ENCODE measurements at regions not wholly inside any gene's neighbourhood (a gene's known extent, or its start where the extent isn't known, plus 50 kb on each side); places are given as distances from the start of the nearest gene placed in this dataset.

DNA sequence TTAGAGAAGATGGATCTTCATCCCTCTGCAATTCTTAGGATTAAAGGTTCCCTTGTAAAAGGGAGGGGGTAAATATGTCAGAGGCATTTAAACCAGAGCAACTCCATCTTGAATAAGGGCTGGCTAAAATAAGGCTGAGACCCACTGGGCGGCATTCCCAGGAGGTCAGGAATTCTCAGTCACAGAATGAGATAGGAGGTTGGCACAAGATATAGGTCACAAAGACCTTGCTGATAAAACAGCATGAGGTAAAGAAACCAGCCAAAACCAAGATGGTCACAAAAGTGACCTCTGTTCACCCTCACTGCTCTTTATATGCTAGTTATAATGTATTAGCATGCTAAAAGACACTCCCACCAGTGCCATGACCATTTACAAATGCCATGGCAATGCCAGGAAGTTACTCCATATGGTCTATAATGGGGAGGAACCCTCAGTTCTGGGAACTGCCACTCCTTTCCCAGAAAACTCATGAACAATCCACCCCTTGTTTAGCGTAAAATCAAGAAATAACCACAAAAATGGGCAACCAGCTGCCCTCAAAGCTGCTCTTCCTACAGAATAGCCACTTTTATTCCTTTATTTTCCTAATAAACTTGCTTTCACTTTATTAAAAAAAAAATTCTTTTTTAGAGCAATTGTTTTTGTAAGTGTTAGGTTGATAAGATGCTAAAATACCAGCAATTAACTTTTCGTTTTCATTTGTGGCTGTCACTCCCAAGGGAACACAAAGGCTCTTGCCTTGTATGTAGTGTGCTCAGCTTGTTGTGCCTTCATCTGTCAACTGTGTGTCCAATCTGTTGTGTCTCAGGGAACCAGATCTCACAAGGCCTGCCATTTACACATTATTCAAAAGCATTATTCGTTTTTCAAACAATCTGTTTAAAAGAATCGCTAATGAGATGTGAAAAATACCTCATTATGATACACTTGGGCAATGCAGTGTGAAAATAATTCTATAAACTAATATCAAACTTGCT, 205.2 kb upstream of the RGPD4 start:
- DNase-seq (ENCODE audit: low spot score) (no peak), ATAC-seq (no peak)
- no peaks in the 10 kb centered on the region for H3K27me3 ChIP-seq (ENCODE audit: insufficient read depth)
- Mint-ChIP-seq H3K4me1 (no peaks in the 10 kb centered on the region), H3K36me3 (ENCODE audit: low read depth) (peaks cover 17% of the 10 kb centered on the region), H3K9me3 (peaks cover 62% of the 10 kb centered on the region), H3K27me3 (ENCODE audit: insufficient read depth, low read depth, poor library complexity) (peaks cover 1% of the 10 kb centered on the region), H3K27ac (no peak overlapping the region), H3K4me3 (no peak overlapping the region)
- H4K20me1 ChIP-seq (replicated peaks; ENCODE audit: insufficient read depth), result no peaks in the 10 kb centered on the region
- 0 out of 2 replicates have a peak, but pooled peaks cover 6% of the 10 kb centered on the region for H3K9me2 ChIP-seq (ENCODE audit: insufficient read depth)
- TF ChIP-seq JUNB (IDR thresholded peaks at IDR 0.05; ENCODE audit: unreplicated experiment) (no peak), NANOG (IDR thresholded peaks at IDR 0.05; ENCODE audit: borderline replicate concordance) (no peak), EZH2 (IDR thresholded peaks at IDR 0.05; ENCODE audit: low read depth, unreplicated experiment) (no peak), STAT1 (IDR thresholded peaks at IDR 0.05; ENCODE audit: unreplicated experiment) (no peak), POLR2AphosphoS5 (IDR thresholded peaks at IDR 0.05; ENCODE audit: low read depth) (no peak), ZNF114 (CRISPR knock-in tag; IDR thresholded peaks at IDR 0.05) (no peak), EZH2phosphoT487 (IDR thresholded peaks at IDR 0.05; ENCODE audit: unreplicated experiment) (no peak), CREB1 (CRISPR knock-in tag; IDR thresholded peaks at IDR 0.05; ENCODE audit: low read depth) (no peak), ZNF331 (CRISPR knock-in tag; IDR thresholded peaks at IDR 0.05; ENCODE audit: low read depth) (no peak)
- TF ChIP-seq, protein P1, sequence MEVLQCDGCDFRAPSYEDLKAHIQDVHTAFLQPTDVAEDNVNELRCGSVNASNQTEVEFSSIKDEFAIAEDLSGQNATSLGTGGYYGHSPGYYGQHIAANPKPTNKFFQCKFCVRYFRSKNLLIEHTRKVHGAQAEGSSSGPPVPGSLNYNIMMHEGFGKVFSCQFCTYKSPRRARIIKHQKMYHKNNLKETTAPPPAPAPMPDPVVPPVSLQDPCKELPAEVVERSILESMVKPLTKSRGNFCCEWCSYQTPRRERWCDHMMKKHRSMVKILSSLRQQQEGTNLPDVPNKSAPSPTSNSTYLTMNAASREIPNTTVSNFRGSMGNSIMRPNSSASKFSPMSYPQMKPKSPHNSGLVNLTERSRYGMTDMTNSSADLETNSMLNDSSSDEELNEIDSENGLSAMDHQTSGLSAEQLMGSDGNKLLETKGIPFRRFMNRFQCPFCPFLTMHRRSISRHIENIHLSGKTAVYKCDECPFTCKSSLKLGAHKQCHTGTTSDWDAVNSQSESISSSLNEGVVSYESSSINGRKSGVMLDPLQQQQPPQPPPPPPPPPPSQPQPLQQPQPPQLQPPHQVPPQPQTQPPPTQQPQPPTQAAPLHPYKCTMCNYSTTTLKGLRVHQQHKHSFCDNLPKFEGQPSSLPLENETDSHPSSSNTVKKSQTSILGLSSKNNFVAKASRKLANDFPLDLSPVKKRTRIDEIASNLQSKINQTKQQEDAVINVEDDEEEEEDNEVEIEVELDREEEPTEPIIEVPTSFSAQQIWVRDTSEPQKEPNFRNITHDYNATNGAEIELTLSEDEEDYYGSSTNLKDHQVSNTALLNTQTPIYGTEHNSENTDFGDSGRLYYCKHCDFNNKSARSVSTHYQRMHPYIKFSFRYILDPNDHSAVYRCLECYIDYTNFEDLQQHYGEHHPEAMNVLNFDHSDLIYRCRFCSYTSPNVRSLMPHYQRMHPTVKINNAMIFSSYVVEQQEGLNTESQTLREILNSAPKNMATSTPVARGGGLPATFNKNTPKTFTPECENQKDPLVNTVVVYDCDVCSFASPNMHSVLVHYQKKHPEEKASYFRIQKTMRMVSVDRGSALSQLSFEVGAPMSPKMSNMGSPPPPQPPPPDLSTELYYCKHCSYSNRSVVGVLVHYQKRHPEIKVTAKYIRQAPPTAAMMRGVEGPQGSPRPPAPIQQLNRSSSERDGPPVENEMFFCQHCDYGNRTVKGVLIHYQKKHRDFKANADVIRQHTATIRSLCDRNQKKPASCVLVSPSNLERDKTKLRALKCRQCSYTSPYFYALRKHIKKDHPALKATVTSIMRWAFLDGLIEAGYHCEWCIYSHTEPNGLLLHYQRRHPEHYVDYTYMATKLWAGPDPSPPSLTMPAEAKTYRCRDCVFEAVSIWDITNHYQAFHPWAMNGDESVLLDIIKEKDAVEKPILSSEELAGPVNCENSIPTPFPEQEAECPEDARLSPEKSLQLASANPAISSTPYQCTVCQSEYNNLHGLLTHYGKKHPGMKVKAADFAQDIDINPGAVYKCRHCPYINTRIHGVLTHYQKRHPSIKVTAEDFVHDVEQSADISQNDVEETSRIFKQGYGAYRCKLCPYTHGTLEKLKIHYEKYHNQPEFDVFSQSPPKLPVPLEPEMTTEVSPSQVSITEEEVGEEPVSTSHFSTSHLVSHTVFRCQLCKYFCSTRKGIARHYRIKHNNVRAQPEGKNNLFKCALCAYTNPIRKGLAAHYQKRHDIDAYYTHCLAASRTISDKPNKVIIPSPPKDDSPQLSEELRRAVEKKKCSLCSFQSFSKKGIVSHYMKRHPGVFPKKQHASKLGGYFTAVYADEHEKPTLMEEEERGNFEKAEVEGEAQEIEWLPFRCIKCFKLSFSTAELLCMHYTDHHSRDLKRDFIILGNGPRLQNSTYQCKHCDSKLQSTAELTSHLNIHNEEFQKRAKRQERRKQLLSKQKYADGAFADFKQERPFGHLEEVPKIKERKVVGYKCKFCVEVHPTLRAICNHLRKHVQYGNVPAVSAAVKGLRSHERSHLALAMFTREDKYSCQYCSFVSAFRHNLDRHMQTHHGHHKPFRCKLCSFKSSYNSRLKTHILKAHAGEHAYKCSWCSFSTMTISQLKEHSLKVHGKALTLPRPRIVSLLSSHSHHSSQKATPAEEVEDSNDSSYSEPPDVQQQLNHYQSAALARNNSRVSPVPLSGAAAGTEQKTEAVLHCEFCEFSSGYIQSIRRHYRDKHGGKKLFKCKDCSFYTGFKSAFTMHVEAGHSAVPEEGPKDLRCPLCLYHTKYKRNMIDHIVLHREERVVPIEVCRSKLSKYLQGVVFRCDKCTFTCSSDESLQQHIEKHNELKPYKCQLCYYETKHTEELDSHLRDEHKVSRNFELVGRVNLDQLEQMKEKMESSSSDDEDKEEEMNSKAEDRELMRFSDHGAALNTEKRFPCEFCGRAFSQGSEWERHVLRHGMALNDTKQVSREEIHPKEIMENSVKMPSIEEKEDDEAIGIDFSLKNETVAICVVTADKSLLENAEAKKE (CRISPR knock-in tag; IDR thresholded peaks at IDR 0.05), result no peak
- TF ChIP-seq, protein P2, sequence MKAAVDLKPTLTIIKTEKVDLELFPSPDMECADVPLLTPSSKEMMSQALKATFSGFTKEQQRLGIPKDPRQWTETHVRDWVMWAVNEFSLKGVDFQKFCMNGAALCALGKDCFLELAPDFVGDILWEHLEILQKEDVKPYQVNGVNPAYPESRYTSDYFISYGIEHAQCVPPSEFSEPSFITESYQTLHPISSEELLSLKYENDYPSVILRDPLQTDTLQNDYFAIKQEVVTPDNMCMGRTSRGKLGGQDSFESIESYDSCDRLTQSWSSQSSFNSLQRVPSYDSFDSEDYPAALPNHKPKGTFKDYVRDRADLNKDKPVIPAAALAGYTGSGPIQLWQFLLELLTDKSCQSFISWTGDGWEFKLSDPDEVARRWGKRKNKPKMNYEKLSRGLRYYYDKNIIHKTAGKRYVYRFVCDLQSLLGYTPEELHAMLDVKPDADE (IDR thresholded peaks at IDR 0.05), result no peak
- TF ChIP-seq, protein P3, sequence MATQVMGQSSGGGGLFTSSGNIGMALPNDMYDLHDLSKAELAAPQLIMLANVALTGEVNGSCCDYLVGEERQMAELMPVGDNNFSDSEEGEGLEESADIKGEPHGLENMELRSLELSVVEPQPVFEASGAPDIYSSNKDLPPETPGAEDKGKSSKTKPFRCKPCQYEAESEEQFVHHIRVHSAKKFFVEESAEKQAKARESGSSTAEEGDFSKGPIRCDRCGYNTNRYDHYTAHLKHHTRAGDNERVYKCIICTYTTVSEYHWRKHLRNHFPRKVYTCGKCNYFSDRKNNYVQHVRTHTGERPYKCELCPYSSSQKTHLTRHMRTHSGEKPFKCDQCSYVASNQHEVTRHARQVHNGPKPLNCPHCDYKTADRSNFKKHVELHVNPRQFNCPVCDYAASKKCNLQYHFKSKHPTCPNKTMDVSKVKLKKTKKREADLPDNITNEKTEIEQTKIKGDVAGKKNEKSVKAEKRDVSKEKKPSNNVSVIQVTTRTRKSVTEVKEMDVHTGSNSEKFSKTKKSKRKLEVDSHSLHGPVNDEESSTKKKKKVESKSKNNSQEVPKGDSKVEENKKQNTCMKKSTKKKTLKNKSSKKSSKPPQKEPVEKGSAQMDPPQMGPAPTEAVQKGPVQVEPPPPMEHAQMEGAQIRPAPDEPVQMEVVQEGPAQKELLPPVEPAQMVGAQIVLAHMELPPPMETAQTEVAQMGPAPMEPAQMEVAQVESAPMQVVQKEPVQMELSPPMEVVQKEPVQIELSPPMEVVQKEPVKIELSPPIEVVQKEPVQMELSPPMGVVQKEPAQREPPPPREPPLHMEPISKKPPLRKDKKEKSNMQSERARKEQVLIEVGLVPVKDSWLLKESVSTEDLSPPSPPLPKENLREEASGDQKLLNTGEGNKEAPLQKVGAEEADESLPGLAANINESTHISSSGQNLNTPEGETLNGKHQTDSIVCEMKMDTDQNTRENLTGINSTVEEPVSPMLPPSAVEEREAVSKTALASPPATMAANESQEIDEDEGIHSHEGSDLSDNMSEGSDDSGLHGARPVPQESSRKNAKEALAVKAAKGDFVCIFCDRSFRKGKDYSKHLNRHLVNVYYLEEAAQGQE (IDR thresholded peaks at IDR 0.05; ENCODE audit: unreplicated experiment), result no peak
- TF ChIP-seq, protein P4, sequence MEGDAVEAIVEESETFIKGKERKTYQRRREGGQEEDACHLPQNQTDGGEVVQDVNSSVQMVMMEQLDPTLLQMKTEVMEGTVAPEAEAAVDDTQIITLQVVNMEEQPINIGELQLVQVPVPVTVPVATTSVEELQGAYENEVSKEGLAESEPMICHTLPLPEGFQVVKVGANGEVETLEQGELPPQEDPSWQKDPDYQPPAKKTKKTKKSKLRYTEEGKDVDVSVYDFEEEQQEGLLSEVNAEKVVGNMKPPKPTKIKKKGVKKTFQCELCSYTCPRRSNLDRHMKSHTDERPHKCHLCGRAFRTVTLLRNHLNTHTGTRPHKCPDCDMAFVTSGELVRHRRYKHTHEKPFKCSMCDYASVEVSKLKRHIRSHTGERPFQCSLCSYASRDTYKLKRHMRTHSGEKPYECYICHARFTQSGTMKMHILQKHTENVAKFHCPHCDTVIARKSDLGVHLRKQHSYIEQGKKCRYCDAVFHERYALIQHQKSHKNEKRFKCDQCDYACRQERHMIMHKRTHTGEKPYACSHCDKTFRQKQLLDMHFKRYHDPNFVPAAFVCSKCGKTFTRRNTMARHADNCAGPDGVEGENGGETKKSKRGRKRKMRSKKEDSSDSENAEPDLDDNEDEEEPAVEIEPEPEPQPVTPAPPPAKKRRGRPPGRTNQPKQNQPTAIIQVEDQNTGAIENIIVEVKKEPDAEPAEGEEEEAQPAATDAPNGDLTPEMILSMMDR (conservative IDR thresholded peaks at IDR 0.05; ENCODE audit: low read depth in 2 of 2), result no peak
- H3K4me1 ChIP-seq (ENCODE audit: insufficient read depth), result no peaks in the 10 kb centered on the region
- no peak overlapping the region for H3K4me3 ChIP-seq
- no peak overlapping the region for H3K4me2 ChIP-seq
- H3K79me2 ChIP-seq (replicated peaks; ENCODE audit: insufficient read depth), result no peaks in the 10 kb centered on the region
- H3K36me3 ChIP-seq (ENCODE audit: insufficient read depth), result peaks cover 14% of the 10 kb centered on the region; the same call in 1 of the 2 replicates
- H2AFZ ChIP-seq, result no peak overlapping the region
- no peaks in the 10 kb centered on the region for H3F3A ChIP-seq (replicated peaks; ENCODE audit: low read depth)
- no peak overlapping the region for H3K27ac ChIP-seq (ENCODE audit: low read depth)
